ENCODE measurements at regions not wholly inside any gene's neighbourhood (a gene's known extent, or its start where the extent isn't known, plus 50 kb on each side); places are given as distances from the start of the nearest gene placed in this dataset.
A peak's percentile ranks its signal among the peaks of the same experiment; 100 is the strongest.

DNA sequence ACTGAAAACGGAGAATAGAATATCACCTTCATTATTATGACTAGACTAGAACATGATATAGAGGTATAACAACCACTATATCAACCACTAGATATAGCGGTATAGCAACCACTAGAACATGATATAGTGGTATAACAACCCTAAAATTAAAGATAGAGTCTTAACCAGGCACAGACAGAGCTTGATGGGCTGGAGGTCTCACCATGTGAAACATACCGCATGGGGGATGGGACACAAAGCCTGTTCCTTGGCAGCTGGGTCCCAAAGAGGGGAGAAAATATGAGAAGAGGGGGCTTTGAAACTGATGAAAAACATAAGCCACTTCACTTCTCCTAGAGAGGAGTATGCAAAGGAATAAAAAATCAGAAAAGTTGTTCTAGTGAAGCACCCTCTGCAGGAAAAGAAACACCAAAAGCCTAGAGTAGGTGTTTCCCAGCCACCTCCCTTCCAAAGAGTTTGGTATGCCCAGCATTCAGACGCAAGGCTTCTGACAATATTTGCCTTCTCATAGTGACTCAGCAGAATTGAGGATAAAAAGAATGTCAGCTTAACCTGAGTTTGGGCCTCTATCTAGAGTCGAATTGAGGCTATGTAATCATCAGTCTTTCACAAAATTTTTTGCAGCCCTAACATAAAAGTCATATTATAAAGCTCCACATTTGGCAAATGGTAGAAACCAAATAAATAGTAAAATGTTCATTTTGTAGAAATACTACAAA, 316.4 kb downstream of the NOVA1 start:
- no peak for TF ChIP-seq GATA1 (IDR thresholded peaks at IDR 0.05; ENCODE audit: low read depth, low read length)
- TF ChIP-seq POLR2A (IDR thresholded peaks at IDR 0.05; ENCODE audit: low read length) = no peak
- peak; percentile 80 to 83 for DNase-seq

DNA sequence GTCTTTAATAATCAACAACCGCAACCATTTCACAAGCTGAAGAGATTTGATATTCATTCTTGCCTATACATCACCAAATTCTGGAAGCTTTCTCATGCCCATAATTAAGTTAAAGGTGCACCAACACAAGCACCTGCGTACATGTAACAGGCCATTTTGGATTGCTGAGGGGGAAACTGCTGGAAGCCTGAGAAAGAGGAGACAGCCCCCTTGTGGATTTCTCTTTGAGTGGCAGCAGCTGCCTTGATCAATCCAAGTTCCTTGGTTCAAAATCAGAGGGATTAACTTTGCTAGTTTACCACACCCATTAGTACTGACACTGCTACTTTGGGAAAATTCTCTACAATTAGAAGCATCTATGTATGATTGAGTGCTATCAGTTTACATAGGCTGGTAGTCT, 321.1 kb downstream of the NOVA1 start:
- TF ChIP-seq POLR2A (IDR thresholded peaks at IDR 0.05; ENCODE audit: low read length) = no peak
- no peak for TF ChIP-seq GATA1 (IDR thresholded peaks at IDR 0.05; ENCODE audit: low read depth, low read length)

DNA sequence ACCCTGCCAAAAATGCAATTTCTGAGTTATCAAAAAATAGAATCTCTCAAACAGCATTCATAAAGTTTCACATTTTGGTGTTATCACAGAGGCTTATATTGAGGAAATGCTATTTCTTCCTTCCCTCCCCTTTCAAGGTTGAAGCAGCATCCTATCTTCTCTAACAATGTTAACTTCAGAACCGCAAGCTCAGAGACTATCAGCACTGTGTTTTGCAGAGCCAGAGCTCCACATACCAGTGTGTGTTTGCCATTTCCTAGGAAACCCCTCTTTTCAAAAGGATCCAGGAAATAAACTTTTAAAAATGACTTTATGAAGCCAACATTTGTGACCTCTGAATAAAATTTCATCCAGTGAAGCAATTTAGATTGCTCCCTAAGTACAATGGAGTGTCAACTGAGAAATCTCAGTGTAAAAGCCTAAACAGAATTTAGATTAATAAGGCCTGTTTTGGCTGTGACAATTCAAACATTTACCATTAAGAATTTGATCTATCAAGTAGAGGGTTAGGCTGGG, 332.6 kb downstream of the NOVA1 start:
- no peak for TF ChIP-seq GATA1 (IDR thresholded peaks at IDR 0.05; ENCODE audit: low read depth, low read length)
- no peak for TF ChIP-seq POLR2A (IDR thresholded peaks at IDR 0.05; ENCODE audit: low read length)
- DNase-seq = no peak

More for the DNA sequence above, 321.1 kb downstream of the NOVA1 start:
- DNase-seq = peak in 1 of 2 experiments; percentile 17

DNA sequence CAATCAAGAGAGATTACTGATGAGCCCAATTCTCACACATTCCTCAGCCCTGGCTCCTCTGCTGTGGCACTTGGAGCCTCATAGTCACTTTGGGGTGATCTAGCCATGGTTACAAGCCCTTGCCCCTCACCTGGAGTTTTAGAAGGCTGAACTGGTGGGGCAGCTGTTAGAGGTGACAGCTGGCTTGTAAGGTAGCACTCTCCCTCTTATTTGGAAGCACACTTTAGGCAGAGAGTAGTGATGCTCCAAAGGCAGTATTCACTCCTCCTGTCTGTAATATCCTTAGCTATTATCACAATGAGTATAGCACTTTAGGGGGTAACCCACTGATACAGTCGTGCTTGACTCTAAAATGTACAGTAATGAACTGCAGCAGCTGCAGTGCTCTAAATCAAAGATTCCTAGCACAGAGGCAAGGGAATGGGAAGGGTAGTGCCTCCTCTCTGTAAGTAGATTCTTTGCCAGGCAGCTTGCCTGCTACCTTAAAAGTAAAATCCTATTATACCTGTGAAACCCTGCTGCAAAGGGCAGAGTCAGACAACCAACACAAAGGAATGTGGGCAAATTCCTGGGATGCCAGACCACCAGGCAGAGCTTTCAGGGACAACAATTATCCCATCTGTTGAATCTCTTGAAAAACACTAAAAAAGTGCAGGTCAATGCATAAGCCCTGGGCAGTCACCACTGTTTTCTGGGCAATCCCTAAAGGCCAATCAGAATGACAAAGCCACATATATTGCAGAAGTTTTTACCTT, 336.3 kb downstream of the NOVA1 start:
- TF ChIP-seq GATA1 (IDR thresholded peaks at IDR 0.05; ENCODE audit: low read depth, low read length) (no peak), POLR2A (IDR thresholded peaks at IDR 0.05; ENCODE audit: low read length) (no peak)
- no peak for DNase-seq

DNA sequence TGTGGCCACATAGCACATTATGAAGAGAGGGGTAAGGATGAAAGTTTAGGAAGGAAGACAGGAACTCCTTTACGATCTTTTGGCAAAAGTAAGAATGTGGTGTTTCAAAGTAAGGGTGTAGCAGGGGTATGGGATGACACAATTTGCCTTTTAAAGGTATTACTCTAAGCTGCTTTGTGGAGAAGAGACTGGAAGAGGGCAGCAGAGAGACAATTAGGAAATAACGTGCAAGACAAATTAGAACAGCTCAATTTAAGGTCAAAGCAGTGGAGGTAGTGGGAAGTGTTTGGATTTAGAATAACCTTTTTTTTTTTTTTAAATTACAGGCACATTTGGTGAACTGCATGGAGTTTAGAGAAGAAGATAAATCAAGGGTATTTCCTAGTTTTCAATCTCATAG, 342.6 kb downstream of the NOVA1 start:
- DNase-seq = peak in 1 of 2 experiments; percentile 5
- TF ChIP-seq POLR2A (IDR thresholded peaks at IDR 0.05; ENCODE audit: low read length) (no peak), GATA1 (IDR thresholded peaks at IDR 0.05; ENCODE audit: low read depth, low read length) (no peak)

DNA sequence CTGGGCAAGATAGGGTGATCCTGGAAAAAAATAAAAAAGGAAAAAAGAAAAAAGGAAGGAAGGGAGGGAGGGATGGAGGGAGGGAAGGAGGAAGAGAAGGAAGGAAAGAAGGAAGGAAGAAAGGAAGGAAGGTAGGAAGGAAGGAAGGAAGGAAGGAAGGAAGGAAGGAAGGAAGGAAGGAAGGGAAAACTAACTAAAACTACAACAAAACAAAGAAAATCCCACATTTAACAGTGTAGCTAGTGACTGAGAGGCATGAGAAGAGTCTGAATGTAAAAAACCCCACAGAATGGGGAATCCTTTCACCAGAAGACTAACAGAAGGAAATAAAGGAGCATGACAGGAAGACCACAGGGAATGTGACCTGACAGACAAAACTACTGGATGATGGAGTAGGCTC, 345.7 kb downstream of the NOVA1 start:
- DNase-seq = no peak
- no peak for TF ChIP-seq POLR2A (IDR thresholded peaks at IDR 0.05; ENCODE audit: low read length)
- TF ChIP-seq GATA1 (IDR thresholded peaks at IDR 0.05; ENCODE audit: low read depth, low read length) = no peak

DNA sequence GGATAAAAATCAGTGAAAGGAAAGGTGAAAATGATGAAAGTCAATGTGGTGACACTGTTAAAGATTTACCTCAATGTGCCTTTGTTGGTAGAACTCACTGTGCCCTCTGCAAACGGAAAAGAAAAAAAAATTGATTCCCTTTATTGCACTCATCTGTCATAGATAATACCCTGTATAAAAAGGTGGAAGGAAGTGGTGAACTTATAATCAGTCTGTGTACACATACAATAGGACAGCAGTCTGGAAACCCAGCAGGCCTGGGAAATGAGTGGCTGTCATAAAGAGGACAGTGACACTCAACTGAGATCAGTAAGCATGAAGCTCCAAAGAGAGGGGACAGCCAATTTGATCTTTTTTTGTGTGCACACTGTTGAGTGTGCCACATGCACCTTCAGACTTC, 364.7 kb downstream of the NOVA1 start:
- no peak for DNase-seq
- no peak for TF ChIP-seq POLR2A (IDR thresholded peaks at IDR 0.05; ENCODE audit: low read length)
- TF ChIP-seq GATA1 (IDR thresholded peaks at IDR 0.05; ENCODE audit: low read depth, low read length) = no peak

DNA sequence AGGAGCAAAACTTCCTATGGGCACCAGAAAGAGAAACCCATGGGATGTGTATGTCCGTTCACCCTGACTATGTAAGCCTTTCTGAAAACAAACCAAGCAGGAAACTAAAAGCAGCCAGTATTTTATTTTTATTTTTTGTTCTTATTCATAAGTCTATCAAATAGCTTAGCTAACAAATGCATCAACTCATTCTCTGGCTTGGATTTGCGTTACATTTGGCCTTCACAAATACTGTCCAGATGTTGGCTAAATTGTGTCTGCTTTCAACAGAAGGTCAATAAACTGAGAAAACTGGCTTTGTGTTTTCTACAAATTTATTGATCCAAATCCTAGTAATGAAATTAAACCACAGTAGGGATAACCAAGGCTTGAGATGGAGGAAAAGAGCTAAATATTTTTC, 379.0 kb downstream of the NOVA1 start:
- no peak for DNase-seq
- TF ChIP-seq POLR2A (IDR thresholded peaks at IDR 0.05; ENCODE audit: low read length) (no peak), GATA1 (IDR thresholded peaks at IDR 0.05; ENCODE audit: low read depth, low read length) (no peak)

DNA sequence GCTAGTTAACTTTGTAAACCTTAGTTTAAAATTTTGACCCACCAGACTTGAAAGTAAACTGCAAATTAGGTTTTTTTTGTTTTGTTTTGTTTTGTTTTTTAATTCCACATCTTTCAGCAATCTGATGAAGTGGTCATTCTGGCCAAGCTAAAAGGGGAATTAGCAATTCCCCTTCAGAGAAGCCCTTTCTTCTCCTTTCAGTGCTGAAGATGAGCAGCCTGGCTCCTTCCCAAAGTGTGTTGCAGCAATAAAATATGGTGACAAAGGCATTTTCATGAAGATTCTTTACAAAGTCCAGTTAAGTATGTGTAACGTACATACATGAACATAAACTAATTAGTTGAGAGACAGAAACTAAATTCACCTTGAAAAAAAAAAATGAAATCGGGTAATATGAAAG, 380.1 kb downstream of the NOVA1 start:
- no peak for TF ChIP-seq POLR2A (IDR thresholded peaks at IDR 0.05; ENCODE audit: low read length)
- no peak for DNase-seq

DNA sequence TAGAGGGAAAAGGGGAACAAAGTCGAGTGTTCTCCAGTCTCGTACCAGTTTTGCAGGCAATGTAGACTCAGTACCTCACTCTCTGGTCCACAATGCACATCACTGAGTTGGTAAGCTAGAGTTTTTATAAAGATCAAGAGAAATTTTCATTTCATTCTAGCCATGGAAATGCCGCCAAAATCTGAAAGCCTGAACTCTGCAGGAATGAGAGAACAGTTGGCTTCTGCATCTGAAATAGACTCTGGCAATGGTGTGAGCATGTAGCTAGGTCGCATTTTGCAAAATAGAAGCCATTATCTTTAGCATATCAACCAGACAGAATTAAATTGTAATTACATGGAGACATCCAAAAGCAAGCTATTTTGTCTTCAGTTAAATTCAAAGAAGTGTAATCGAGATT, 381.0 kb downstream of the NOVA1 start:
- TF ChIP-seq GATA1 (IDR thresholded peaks at IDR 0.05; ENCODE audit: low read depth, low read length) (no peak), POLR2A (IDR thresholded peaks at IDR 0.05; ENCODE audit: low read length) (no peak)
- DNase-seq = no peak

DNA sequence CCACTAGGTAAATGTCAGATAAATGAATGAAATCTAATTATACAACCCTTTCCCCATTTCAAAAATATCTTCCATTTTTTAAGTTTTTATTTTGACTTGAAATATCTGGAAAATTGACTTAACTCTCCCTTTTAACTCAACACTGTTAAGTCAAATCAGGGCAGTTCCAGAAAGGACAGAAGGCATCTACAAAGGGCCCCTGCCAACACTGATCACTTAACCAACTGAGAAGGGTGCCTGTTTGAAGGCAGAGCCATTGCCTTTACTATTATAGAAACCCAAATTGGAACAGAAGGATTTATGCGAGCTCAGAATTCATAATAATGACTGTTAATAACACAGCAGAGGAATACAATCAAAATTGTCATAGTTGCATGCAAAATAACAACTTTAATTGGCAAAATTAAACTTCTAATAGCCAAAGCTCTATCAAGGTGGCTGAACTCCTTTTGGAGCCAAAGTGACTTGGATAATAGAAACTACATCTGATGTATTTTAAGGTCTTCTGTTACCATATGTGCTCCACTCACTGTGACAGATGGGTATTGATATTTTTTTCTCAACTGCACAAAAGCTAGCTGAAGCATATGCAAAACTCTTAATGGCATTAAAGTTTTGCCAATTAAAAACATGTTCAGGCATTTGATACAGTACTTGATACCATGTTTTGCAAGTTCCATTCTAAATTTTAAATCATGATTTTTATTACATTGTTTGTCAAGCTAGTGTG, 383.8 kb downstream of the NOVA1 start:
- TF ChIP-seq POLR2A (IDR thresholded peaks at IDR 0.05; ENCODE audit: low read length) (no peak), GATA1 (IDR thresholded peaks at IDR 0.05; ENCODE audit: low read depth, low read length) (no peak)
- DNase-seq = no peak

DNA sequence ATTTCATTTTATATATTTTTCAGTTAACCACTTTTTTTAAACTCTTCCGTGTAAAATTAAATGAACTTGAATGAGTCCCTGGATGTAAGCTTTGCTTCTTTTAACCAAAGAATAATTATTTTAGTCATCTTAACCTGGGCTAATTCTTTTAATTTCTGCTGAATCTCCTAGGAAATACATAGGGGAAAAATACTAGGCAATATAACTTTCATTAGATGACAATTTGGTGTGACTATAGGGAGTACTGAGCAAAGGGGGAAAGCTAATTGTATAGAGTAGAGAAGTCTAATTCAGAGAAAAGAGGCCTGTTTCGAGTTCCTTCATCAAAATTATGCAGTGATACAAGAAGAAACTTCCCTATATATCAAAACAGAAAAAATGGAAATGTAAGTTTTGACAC, 388.1 kb downstream of the NOVA1 start:
- TF ChIP-seq GATA1 (IDR thresholded peaks at IDR 0.05; ENCODE audit: low read depth, low read length) = no peak
- no peak for TF ChIP-seq POLR2A (IDR thresholded peaks at IDR 0.05; ENCODE audit: low read length)
- no peak for DNase-seq

DNA sequence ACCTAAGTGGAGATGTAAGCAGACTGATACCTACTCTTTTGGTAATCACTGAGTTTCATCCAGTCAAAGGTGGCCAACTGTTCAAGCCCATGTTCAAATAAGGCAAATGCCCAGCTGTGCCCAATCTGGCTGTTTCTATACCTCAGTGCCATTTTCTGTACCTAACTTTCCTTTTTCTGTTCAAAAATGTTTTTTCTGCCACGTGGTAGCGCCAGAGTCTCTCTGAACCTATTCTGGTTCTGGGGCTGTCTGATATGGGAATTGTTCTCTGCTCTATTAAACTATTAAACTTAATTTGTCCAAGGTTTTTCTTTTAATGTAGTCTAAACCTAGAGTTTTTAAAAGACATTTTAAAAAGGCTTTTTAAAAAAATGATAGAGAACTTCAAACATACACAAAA, 391.2 kb downstream of the NOVA1 start:
- no peak for TF ChIP-seq POLR2A (IDR thresholded peaks at IDR 0.05; ENCODE audit: low read length)
- TF ChIP-seq GATA1 (IDR thresholded peaks at IDR 0.05; ENCODE audit: low read depth, low read length) = no peak
- DNase-seq = no peak
